Tibial artery (tissue), 4 donors: ENCODE measurements at regions not wholly inside any gene's neighbourhood (a gene's known extent, or its start where the extent isn't known, plus 50 kb on each side); places are given as distances from the start of the nearest gene placed in this dataset.

Experiments
- DNase-seq, 2 donors: peaks; one replicate each; pipeline ENCODE4 v3.0.0-alpha.2; 2019
- H3K27ac ChIP-seq, 2 donors: fragments of 200-600 bp; sonication (generic) in 1 of 2; 1 replicate in 1 of 2; 2 replicates in 1 of 2; pipeline ENCODE4 v1.5.1; 2018 to 2019; ENCODE audit warnings: mild to moderate bottlenecking in 1 of 2
- H3K27me3 ChIP-seq, 2 donors: fragments of 200-600 bp; sonication (generic) in 1 of 2; one replicate each; pipeline versions ENCODE4 v1.5.1 to v1.6.0; 2016 to 2019
- H3K36me3 ChIP-seq, 3 donors: fragments of 200-600 bp; sonication (generic) in 2 of 3; one replicate each; pipeline ENCODE4 v1.5.1; 2016 to 2019; ENCODE audit warnings: mild to moderate bottlenecking in 2 of 3
- H3K4me1 ChIP-seq, 4 donors: fragments of 200-600 bp; sonication (generic) in 2 of 4; 1 replicate in 3 of 4; 2 replicates in 1 of 4; pipeline ENCODE4 v1.5.1; 2016 to 2019
- H3K4me3 ChIP-seq, 2 donors: fragments of 200-600 bp; sonication (generic) in 1 of 2; 1 replicate in 1 of 2; 2 replicates in 1 of 2; pipeline ENCODE4 v1.5.1; 2018 to 2019; ENCODE audit warnings: mild to moderate bottlenecking in 2 of 2
- H3K9me3 ChIP-seq, 3 donors: fragments of 200-600 bp; sonication (generic) in 1 of 3; one replicate each; pipeline ENCODE4 v1.5.1; 2016 to 2019
- CTCF ChIP-seq, 2 experiments: fragments of 200-600 bp in 1 of 2; fragments of 450-650 bp in 1 of 2; IDR thresholded peaks; one replicate each; pipeline ENCODE4 v1.5.1; 2017 to 2019; ENCODE audit warnings: antibody characterized with exemption in 2 of 2, mild to moderate bottlenecking in 1 of 2, moderate library complexity in 1 of 2
- intact Hi-C: fragments of 100-400 bp; cut with DNase I; formaldehyde crosslinking; loops from one replicate; pipeline ENCODE4 v1.15.0; 2023; ENCODE audit warnings: low total_unique reads

- H3K36me3 ChIP-seq: no peaks in the 10 kb centered on the region
- no peak for DNase-seq
- H3K4me3 ChIP-seq: no peak overlapping the region
- intact Hi-C loops: no loop called here
- H3K27ac ChIP-seq: no peak overlapping the region
- H3K9me3 ChIP-seq: no peaks in the 10 kb centered on the region
- TF ChIP-seq CTCF (IDR thresholded peaks at IDR 0.05): no peak
- peaks cover 0 to 10% (median 2%) of the 10 kb centered on the region in 4 donors for H3K4me1 ChIP-seq
- H3K27me3 ChIP-seq: no peaks in the 10 kb centered on the region
Measured at GRCh38 chr3:102063572-102063971, 214.3 kb downstream of the NFKBIZ start.

GRCh38 chr3:102066470-102066869 is 217.2 kb downstream of the NFKBIZ start:
- H3K4me1 ChIP-seq: peaks cover 0 to 24% (median 5%) of the 10 kb centered on the region in 4 donors
- no peak for TF ChIP-seq CTCF (IDR thresholded peaks at IDR 0.05)
- H3K27ac ChIP-seq: no peak overlapping the region
- no peak for DNase-seq
- H3K9me3 ChIP-seq: no peaks in the 10 kb centered on the region
- intact Hi-C loops: no loop called here
- H3K4me3 ChIP-seq: no peak overlapping the region
- no peaks in the 10 kb centered on the region for H3K27me3 ChIP-seq
- no peaks in the 10 kb centered on the region for H3K36me3 ChIP-seq

DNA sequence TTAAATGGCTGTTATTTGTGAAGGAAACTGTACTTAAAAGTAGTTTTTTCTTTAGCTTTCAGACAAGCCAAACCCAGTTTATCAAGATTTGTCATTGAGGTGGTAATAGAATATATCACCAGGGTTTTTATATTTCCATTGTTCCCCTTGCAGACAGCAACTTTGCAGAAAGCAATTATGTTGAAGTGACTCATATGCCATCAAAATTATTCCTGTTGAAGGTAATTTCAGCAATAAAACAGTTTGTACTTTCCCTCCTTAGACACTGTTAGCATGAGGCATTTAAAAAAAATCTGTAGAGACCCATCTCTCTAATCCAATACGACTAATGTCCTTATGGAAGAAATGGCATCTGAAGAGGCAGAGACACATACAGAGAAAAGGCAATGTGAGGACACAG is 219.0 kb downstream of the NFKBIZ start:
- Histone ChIP-seq H3K4me3 (no peak overlapping the region), H3K36me3 (no peaks in the 10 kb centered on the region), H3K4me1 (peaks cover 0 to 24% (median 5%) of the 10 kb centered on the region in 4 donors), H3K27me3 (no peaks in the 10 kb centered on the region), H3K27ac (no peak overlapping the region), H3K9me3 (no peaks in the 10 kb centered on the region)
- TF ChIP-seq CTCF (IDR thresholded peaks at IDR 0.05): no peak
- intact Hi-C loops: no loop called here
- no peak for DNase-seq

GRCh38 chr3:102068736-102069135 is 219.4 kb downstream of the NFKBIZ start:
- intact Hi-C loops: no loop called here
- no peaks in the 10 kb centered on the region for H3K27me3 ChIP-seq
- TF ChIP-seq CTCF (IDR thresholded peaks at IDR 0.05): no peak
- DNase-seq: no peak
- no peaks in the 10 kb centered on the region for H3K9me3 ChIP-seq
- no peaks in the 10 kb centered on the region for H3K36me3 ChIP-seq
- H3K4me1 ChIP-seq: peaks cover 0 to 24% (median 5%) of the 10 kb centered on the region in 4 donors
- no peak overlapping the region for H3K27ac ChIP-seq
- no peak overlapping the region for H3K4me3 ChIP-seq

- Histone ChIP-seq H3K27ac (peak overlapping the region in 1 of 2 donors; percentile 36), H3K4me1 (peaks cover 0 to 24% (median 5%) of the 10 kb centered on the region in 4 donors), H3K4me3 (no peak overlapping the region), H3K27me3 (no peaks in the 10 kb centered on the region), H3K9me3 (no peaks in the 10 kb centered on the region), H3K36me3 (no peaks in the 10 kb centered on the region)
- no peak for TF ChIP-seq CTCF (IDR thresholded peaks at IDR 0.05)
- no peak for DNase-seq
- intact Hi-C loops: no loop called here
Measured at GRCh38 chr3:102069211-102069662, 219.9 kb downstream of the NFKBIZ start.

GRCh38 chr3:102074946-102075345 is 225.6 kb downstream of the NFKBIZ start:
- intact Hi-C loops: no loop called here
- no peak for DNase-seq
- H3K4me1 ChIP-seq: peaks cover 0 to 25% (median 7%) of the 10 kb centered on the region in 4 donors
- no peaks in the 10 kb centered on the region for H3K9me3 ChIP-seq
- H3K27me3 ChIP-seq: no peaks in the 10 kb centered on the region
- no peak for TF ChIP-seq CTCF (IDR thresholded peaks at IDR 0.05)
- H3K27ac ChIP-seq: no peak overlapping the region
- H3K4me3 ChIP-seq: no peak overlapping the region
- H3K36me3 ChIP-seq: no peaks in the 10 kb centered on the region
